HG02759 (cell line): ENCODE measurements at regions not wholly inside any gene's neighbourhood (a gene's known extent, or its start where the extent isn't known, plus 50 kb on each side); places are given as distances from the start of the nearest gene placed in this dataset.

Experiments used
- ATAC-seq: cut with Tn5 transposase; IDR thresholded peaks from one replicate; pipeline ENCODE4 v1.9.1; 2021; ENCODE audit warnings: mild to moderate bottlenecking, moderate library complexity; ENCODE audit not compliant: unreplicated experiment

GRCh38 chr3:102741694-102742093 lies 306.9 kb downstream of the ZPLD1 start:
- no peak for ATAC-seq

- no peak for ATAC-seq
Observed at GRCh38 chr3:102745881-102746280, 311.1 kb downstream of the ZPLD1 start.

GRCh38 chr3:102747611-102748010 lies 312.8 kb downstream of the ZPLD1 start:
- ATAC-seq: no peak

DNA sequence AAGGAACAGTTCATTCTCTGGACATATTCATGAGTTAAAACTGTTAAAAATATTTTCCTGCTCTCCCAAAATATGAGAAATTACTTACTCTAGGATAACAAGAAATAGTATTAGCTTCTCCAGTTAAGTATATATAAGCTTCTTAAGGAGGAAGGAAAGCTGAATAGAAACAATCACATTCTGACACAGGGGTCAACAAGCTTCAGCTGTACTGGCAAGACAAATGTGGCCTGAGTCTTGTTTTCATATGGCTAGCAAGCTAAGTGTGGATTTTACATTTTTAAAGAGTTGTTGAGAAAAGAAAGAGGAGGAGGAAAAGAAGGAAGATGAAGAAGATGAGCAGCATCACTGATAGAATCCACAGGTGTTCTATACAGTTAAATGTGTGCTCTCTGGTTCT lies 313.8 kb downstream of the ZPLD1 start:
- no peak for ATAC-seq

DNA sequence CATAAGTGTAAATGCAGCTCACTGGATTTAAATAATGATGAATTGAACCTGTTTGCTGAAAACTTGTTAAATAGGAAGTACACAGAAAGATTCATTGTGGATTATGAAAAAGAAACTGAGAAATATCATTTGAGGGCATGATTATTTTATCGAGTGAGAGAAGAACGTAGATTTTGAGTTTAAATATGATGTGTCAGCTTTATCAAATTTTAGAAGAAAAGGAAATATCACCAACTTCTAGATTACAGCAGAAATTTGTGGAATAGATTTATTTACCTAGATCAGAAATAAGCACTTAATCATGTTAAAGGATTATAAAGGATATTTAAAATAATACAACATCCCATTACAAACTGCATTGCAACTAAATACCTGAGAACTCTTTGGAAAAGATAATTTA lies 315.5 kb downstream of the ZPLD1 start:
- no peak for ATAC-seq

DNA sequence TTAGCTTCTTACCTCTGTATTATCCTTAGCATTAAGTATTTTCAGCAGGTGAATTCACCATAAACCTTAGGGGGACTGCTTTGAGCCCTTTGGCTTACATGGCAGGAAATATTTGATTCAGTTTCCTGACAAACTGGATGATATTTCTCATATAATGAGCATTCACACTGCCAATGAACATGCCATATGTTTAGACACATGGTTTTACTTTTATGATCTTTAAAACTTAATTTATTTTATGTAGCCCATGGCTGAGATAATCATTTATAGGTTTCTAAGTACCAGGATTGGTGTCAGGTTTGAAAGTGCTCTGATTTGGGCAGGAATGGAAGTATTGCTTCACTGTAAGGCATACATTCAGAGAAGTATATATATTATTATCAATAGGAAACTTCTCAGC lies 319.1 kb downstream of the ZPLD1 start:
- ATAC-seq: no peak

DNA sequence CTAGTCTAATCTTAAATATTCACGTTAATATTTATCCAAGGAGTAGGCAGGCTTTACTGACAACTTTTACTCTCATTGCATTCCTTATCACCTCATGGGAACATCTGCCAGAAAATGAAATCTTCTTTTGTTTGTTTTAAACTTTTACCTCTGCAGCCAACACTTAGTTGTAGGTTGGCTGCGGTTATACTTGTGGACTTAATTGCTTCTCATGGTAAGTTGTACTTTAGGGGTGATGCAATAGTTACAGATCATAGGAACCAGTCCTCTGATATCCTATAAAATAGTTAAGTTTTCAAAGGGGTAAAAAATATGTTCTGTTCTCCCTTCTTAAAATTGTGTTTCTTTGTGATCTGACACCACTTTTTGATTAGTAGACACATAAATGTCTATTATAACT lies 321.9 kb downstream of the ZPLD1 start:
- ATAC-seq: no peak

DNA sequence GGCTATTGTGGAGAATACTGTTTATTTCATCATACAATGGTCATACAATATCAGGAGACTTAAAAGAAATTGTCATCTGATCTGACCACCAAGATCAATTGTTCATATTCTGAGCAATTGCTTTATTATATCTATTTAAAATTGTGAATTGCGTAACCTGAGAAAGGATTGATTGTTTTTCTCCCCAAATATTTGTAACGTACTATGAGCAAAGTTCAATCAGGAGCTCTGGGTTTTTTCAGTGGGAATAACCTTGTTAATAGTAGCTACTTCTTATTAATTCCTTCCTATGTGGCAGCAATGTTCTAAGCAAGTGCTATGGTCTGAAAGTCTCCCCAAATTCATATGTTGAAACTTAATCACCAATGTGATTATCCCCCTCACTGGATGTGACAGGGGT lies 323.1 kb downstream of the ZPLD1 start:
- no peak for ATAC-seq

DNA sequence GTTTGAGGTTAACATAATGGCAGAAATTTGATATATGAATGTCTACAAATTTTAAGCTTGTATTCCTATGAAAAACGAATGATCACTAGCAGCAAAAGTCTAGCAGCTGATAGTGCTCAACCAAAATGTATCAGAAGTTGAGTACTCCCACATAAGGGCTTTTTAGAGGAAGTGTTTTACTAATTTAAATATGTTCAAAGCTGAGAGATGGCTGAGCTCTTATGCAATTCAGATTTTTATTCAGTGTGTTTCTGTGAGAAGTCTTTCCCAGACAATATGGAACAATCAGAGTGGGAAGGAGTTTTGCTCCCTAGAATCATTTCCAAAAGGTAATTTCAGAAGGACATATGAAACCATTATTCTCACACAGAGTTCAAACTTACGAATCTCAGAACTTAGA lies 327.0 kb downstream of the ZPLD1 start:
- no peak for ATAC-seq

DNA sequence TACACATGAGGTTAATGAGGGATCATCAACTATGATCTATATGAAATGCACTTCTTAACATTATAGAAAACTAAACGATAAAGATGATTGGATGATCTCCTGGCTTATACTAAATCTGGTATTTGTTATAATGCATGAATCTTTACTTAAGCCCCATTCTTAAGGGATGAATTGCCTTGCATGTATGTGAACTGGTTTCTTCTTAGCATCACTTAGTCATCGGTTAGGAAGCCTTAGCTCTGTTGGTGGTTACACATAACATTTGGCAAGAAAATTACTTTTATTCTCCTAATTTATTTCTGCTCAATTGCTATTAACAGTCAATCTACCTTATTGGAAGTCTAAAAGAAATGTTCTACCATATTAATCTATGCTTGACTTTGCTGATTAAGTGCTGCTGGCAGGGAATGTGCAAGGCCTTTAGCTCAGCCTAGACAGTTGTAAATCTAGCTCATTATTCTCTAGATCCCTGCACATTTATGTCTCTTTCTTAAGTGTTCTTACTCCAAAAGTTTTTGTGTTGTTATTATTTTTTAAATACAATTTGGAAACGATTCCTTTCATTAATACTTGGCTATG lies 356.0 kb downstream of the ZPLD1 start:
- no peak for ATAC-seq

DNA sequence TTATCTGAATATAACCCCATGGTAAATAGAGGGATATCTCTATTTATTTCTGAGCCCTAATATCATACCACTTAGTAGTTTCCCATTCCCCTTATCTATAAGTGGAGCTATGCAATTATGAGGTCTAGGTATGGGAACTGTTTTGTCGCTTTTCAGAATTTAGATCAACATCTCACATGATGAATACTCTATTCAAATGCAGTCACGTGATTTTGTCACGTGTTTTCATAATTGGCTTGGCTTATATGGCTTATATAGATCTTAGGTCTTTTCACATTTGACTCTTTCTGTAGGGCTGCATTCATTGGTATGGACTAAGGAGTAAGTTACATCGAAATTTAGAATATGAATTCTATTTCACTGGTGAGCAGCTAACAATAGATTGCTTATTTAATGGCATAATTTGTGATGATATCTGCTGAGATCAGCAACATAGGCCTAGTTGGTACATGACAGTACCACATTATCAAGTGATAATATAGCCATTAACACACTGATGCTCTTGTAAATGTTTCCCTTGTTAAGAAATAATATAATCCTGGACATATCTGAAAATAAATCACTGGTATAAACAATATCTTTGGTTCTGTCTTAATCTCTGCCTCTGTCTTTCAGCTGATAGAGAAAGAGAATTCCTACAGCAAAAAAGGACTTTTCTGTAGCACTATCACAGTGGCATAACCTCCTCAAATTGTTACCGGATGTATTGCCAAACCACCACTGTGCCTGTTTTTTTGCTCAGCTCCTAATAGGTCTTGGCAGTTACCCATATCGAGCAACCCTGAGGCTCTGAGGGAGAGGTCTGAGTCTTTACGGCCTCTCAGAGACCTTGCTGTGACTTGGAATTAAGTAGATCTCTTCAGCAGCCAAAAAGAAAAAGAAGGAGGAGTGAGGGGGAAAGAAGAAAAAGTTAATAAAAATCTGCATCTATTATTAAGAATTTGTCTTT lies 357.1 kb downstream of the ZPLD1 start:
- no peak for ATAC-seq

- ATAC-seq: no peak
Observed at GRCh38 chr3:102796804-102797203, 362.0 kb downstream of the ZPLD1 start.

DNA sequence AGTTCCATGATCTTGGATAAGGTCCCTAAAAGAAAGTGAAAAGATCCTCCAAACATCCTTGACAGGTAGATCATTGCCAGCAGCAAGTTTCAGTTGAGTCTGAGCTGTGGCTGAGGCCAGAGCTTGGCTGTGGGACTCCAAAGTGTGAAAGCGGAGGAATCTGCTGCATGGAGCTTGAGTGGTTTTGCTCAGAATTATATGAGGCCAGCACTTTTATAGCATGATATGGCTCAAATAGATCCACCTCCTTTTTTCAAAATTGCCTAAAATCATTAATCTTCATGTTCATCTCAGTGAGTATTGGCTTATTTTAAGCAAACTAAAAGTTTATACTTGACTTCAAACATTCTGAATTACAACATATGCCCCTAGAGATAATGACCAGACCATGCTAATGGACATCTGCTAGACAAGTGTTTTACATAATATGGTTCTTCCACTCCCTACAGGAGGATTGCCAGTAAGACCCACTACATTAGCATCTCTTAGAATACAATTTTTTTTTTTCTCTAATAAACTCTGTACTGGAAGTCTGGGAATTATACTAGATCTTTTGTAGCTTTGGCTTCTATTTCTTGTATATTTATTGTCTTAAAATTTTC lies 368.1 kb downstream of the ZPLD1 start:
- no peak for ATAC-seq

DNA sequence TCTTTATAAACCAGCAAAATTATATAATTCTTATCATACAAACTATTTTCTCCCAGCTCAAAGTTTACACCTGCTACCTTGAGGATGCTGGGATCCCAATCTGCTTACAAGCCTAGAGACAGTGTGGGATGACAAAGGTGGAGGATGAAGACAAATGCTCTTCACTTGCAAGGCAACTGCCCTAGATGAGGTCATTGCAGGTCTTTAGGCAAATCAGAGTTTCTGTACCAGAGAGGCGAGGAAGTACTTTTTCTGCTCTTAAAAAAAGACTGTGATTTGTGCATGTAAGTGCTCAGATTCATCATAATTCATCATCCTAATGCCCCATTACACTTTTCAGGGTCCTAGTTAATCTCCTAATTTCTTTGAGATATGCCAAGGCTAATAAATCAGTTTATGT lies 376.1 kb downstream of the ZPLD1 start:
- ATAC-seq: no peak

DNA sequence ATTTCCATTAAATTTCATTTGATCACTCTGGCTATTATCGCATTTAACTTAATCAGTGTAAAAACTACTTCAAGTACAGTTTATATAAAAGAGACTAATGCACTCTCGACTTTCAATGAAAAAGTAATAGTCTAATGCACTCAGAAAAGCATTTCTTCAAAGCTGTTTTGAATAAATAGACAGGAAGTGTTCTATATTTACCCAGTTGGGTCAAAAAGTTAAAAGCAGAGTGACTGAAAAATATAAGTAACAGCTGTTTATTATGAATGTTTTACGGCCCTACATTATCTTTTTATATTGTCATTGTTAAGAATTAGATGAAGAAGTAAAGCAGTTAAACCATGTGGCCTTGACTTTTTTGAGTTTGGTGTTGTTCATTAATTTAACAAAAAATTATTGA lies 391.8 kb downstream of the ZPLD1 start:
- no peak for ATAC-seq

- no peak for ATAC-seq
Observed at GRCh38 chr3:102827386-102827785, 392.6 kb downstream of the ZPLD1 start.

GRCh38 chr3:102830415-102830814 lies 395.6 kb downstream of the ZPLD1 start:
- no peak for ATAC-seq

GRCh38 chr3:102841866-102842265 lies 407.1 kb downstream of the ZPLD1 start:
- no peak for ATAC-seq

GRCh38 chr3:102866845-102867244 lies 432.0 kb downstream of the ZPLD1 start:
- ATAC-seq: no peak

DNA sequence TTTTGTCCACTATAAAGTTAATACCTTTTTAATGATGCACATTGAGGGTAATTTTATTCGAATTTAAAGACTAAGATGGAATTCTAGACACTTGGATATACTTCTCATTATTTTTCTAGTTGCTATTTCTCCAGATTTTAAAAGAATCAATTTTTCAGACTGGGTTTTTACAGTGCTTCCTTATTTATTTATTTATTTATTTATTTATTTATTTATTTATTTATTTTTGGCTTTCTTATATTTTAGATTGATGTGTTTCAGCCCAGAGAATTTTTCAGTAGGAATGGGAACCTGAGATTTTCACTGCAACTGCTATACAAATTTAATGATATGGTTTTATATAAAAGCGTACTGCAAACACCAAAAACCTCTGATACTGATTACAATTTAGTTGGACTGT lies 448.7 kb downstream of the ZPLD1 start:
- no peak for ATAC-seq

- ATAC-seq: no peak
Observed at GRCh38 chr3:102885289-102885688, 450.5 kb downstream of the ZPLD1 start.

GRCh38 chr3:102887431-102887830 lies 452.6 kb downstream of the ZPLD1 start:
- ATAC-seq: no peak
